HUES6 (cell line): ENCODE measurements at regions not wholly inside any gene's neighbourhood (a gene's known extent, or its start where the extent isn't known, plus 50 kb on each side); places are given as distances from the start of the nearest gene placed in this dataset.

Experiments
- H3K27ac ChIP-seq: 2 replicates; pipeline ENCODE4 v1.7.0; 2013; ENCODE audit warnings: low read depth, mild to moderate bottlenecking, low read length, inconsistent platforms
- H3K27me3 ChIP-seq: 2 replicates; pipeline ENCODE4 v1.6.1; 2013; ENCODE audit warnings: low read length; ENCODE audit not compliant: control insufficient read depth, insufficient read depth
- H3K36me3 ChIP-seq: 2 replicates; pipeline ENCODE4 v1.6.1; 2013; ENCODE audit warnings: low read length; ENCODE audit not compliant: control insufficient read depth, insufficient read depth
- H3K4me1 ChIP-seq: 2 replicates; pipeline ENCODE4 v1.6.1; 2013; ENCODE audit warnings: low read length; ENCODE audit not compliant: control insufficient read depth, insufficient read depth
- H3K4me3 ChIP-seq: 2 replicates; pipeline ENCODE4 v1.5.1; 2013; ENCODE audit warnings: low read depth, low read length
- H3K9ac ChIP-seq: one replicate; pipeline ENCODE4 v1.6.1; 2013; ENCODE audit warnings: mild to moderate bottlenecking, low read length
- H3K9me3 ChIP-seq: 2 replicates; pipeline ENCODE4 v1.6.1; 2013; ENCODE audit warnings: low read depth, low read length; ENCODE audit not compliant: control insufficient read depth, insufficient read depth

- Histone ChIP-seq H3K9ac (no peak overlapping the region), H3K36me3 (no peaks in the 10 kb centered on the region), H3K9me3 (no peaks in the 10 kb centered on the region), H3K4me3 (no peak overlapping the region), H3K4me1 (no peaks in the 10 kb centered on the region), H3K27ac (no peak overlapping the region), H3K27me3 (no peaks in the 10 kb centered on the region)
Observed at GRCh38 chr11:80524349-80524748, 1083.5 kb upstream of the TENM4 start.

DNA sequence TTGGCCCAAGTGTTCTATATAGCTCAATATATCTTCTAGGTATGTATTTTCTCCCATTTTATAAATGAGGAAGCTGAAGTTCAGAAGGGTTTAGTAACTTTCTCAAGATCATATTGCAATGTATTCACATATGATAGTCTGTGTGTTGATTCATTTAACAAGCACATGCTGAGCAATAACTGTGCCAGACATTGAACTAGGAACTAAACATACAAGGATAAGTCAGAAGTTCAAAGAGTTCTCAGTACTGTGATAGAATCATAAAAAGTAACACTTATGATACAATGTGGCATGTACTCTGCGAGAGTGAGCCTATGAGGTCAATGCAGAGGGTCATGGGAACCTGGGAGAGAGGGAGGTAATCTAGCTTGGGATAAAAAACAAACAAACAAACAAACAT, 1082.2 kb upstream of the TENM4 start:
- Histone ChIP-seq H3K27me3 (no peaks in the 10 kb centered on the region), H3K36me3 (no peaks in the 10 kb centered on the region), H3K4me1 (no peaks in the 10 kb centered on the region), H3K9me3 (no peaks in the 10 kb centered on the region), H3K9ac (no peak overlapping the region), H3K27ac (no peak overlapping the region), H3K4me3 (no peak overlapping the region)

GRCh38 chr11:80521592-80521991, 1080.8 kb upstream of the TENM4 start:
- Histone ChIP-seq H3K9ac (no peak overlapping the region), H3K27me3 (no peaks in the 10 kb centered on the region), H3K4me1 (no peaks in the 10 kb centered on the region), H3K27ac (no peak overlapping the region), H3K9me3 (no peaks in the 10 kb centered on the region), H3K36me3 (no peaks in the 10 kb centered on the region), H3K4me3 (no peak overlapping the region)

DNA sequence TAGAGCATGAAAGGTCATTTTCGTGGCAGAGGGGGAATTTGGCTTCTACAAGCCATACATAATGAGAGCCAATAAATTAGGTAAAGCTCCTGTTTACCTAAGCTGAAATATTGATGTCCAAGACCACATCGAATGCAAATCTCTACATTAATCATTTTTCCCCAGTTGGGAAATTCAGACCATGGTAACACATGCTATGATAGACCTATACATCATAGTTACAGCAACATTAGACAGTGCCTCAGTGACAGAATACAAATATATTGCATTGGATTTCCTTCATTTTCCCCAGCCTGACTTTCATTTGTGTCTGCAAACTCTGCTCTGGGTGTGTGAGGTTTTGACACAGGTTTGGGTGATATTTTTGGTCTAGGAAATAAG, 1079.7 kb upstream of the TENM4 start:
- no peaks in the 10 kb centered on the region for H3K36me3 ChIP-seq
- no peak overlapping the region for H3K4me3 ChIP-seq
- H3K4me1 ChIP-seq = no peaks in the 10 kb centered on the region
- H3K9ac ChIP-seq = no peak overlapping the region
- no peaks in the 10 kb centered on the region for H3K9me3 ChIP-seq
- H3K27me3 ChIP-seq = no peaks in the 10 kb centered on the region
- no peak overlapping the region for H3K27ac ChIP-seq

GRCh38 chr11:80519596-80520506, 1079.0 kb upstream of the TENM4 start:
- no peaks in the 10 kb centered on the region for H3K9me3 ChIP-seq
- no peaks in the 10 kb centered on the region for H3K4me1 ChIP-seq
- no peak overlapping the region for H3K9ac ChIP-seq

GRCh38 chr11:80517701-80518100, 1076.9 kb upstream of the TENM4 start:
- Histone ChIP-seq H3K4me3 (no peak overlapping the region), H3K36me3 (no peaks in the 10 kb centered on the region), H3K4me1 (no peaks in the 10 kb centered on the region), H3K9ac (no peak overlapping the region), H3K27me3 (no peaks in the 10 kb centered on the region), H3K27ac (no peak overlapping the region), H3K9me3 (no peaks in the 10 kb centered on the region)

More at GRCh38 chr11:80519596-80520506, 1079.0 kb upstream of the TENM4 start:
- Histone ChIP-seq H3K36me3 (no peaks in the 10 kb centered on the region), H3K4me3 (no peak overlapping the region), H3K27me3 (no peaks in the 10 kb centered on the region), H3K27ac (no peak overlapping the region)

GRCh38 chr11:80515097-80515496, 1074.3 kb upstream of the TENM4 start:
- Histone ChIP-seq H3K36me3 (no peaks in the 10 kb centered on the region), H3K27ac (no peak overlapping the region), H3K27me3 (no peaks in the 10 kb centered on the region), H3K9ac (no peak overlapping the region), H3K4me1 (no peaks in the 10 kb centered on the region), H3K4me3 (no peak overlapping the region), H3K9me3 (no peaks in the 10 kb centered on the region)

GRCh38 chr11:80512491-80512890, 1071.7 kb upstream of the TENM4 start:
- no peaks in the 10 kb centered on the region for H3K36me3 ChIP-seq
- H3K4me1 ChIP-seq = no peaks in the 10 kb centered on the region
- no peaks in the 10 kb centered on the region for H3K27me3 ChIP-seq
- H3K4me3 ChIP-seq = no peak overlapping the region
- no peak overlapping the region for H3K27ac ChIP-seq
- no peak overlapping the region for H3K9ac ChIP-seq
- no peaks in the 10 kb centered on the region for H3K9me3 ChIP-seq

DNA sequence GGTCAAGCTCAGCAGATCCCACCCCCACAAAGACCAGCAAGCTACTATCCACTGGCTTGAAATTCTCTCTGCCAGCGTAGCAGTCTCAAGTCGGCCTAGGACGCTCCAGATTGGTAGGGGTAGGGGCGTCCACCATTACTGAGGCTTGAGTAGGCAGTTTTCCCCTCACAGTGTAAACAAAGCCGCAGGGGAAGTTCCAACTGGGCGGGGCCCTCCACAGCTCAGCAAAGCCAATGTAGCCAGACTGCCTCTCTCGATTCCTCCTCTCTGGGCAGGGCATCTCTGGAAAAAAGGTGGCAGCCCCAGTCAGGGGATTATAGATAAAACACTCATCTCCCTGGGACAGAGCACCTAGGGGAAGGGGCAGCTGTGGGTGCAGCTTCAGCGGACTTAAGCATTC, 1064.9 kb upstream of the TENM4 start:
- H3K27ac ChIP-seq = no peak overlapping the region
- H3K27me3 ChIP-seq = no peaks in the 10 kb centered on the region
- no peaks in the 10 kb centered on the region for H3K9me3 ChIP-seq
- no peak overlapping the region for H3K4me3 ChIP-seq
- peaks cover 8% of the 10 kb centered on the region for H3K4me1 ChIP-seq
- H3K9ac ChIP-seq = no peak overlapping the region
- no peaks in the 10 kb centered on the region for H3K36me3 ChIP-seq

- Histone ChIP-seq H3K9me3 (no peaks in the 10 kb centered on the region), H3K36me3 (no peaks in the 10 kb centered on the region), H3K4me1 (peaks cover 8% of the 10 kb centered on the region), H3K27me3 (no peaks in the 10 kb centered on the region), H3K9ac (no peak overlapping the region), H3K27ac (no peak overlapping the region), H3K4me3 (no peak overlapping the region)
Observed at GRCh38 chr11:80503990-80504389, 1063.2 kb upstream of the TENM4 start.

DNA sequence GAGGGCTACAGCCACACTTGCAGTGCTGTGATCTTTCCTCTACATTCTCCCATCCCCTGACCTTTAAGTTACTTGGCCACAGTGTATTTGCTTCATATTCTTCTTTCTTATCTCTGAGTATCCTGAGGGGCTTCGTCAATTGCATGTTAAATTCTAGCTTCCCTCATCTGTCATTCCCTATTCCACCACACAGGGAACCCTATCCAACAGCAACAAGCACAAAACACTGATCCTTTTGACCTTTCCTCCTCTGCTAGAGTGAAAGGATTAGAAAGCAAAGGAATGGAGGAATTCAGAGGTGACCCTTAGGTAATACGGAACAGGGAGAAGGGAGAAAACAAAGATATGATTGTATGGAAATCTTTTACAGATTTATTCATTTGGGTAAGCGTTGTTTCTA, 1061.7 kb upstream of the TENM4 start:
- Histone ChIP-seq H3K9me3 (no peaks in the 10 kb centered on the region), H3K4me1 (peaks cover 8% of the 10 kb centered on the region), H3K4me3 (no peak overlapping the region), H3K9ac (no peak overlapping the region), H3K36me3 (no peaks in the 10 kb centered on the region), H3K27ac (no peak overlapping the region), H3K27me3 (no peaks in the 10 kb centered on the region)
